Stimulated activated effector memory CD8-positive, alpha-beta T cell treated with anti-CD3 and anti-CD28 coated beads, Interleukin-12 subunit alpha, Interleukin-12 subunit beta, amount 100 ng/mL, for 72 hours (primary cell): ENCODE measurements at regions not wholly inside any gene's neighbourhood (a gene's known extent, or its start where the extent isn't known, plus 50 kb on each side); places are given as distances from the start of the nearest gene placed in this dataset.

Experiments used
- ATAC-seq: fragments of 150-1000 bp; cut with Tn5 transposase; 2 replicates; pipeline ENCODE4 v1.10.0; 2021
- DNase-seq, 2 donors: peaks; one replicate each; pipeline ENCODE4 v3.0.0; 2021 to 2022; ENCODE audit warnings: low spot score in 2 of 2
- H3K27ac Mint-ChIP-seq: one replicate; pipeline ENCODE4 v1.8.0; 2022; ENCODE audit warnings: mild to moderate bottlenecking, mixed read lengths
- H3K36me3 Mint-ChIP-seq: one replicate; pipeline ENCODE4 v1.8.0; 2022; ENCODE audit warnings: mild to moderate bottlenecking, mixed read lengths
- H3K4me1 Mint-ChIP-seq: one replicate; pipeline ENCODE4 v1.8.0; 2022; ENCODE audit warnings: mixed read lengths
- H3K4me3 Mint-ChIP-seq: one replicate; pipeline ENCODE4 v1.8.0; 2022; ENCODE audit warnings: mild to moderate bottlenecking, mixed read lengths
- H3K9me3 Mint-ChIP-seq: one replicate; pipeline ENCODE4 v1.8.0; 2022; ENCODE audit warnings: mixed read lengths

GRCh38 chr6:84517741-84518530 lies 246.5 kb downstream of the TBX18 start:
- peaks cover 3% of the 10 kb centered on the region for H3K9me3 Mint-ChIP-seq
- H3K36me3 Mint-ChIP-seq, result no peaks in the 10 kb centered on the region
- no peaks in the 10 kb centered on the region for H3K4me1 Mint-ChIP-seq
- no peak overlapping the region for H3K4me3 Mint-ChIP-seq
- DNase-seq (no peak), ATAC-seq (no peak)
- H3K27ac Mint-ChIP-seq, result no peak overlapping the region

GRCh38 chr6:84516154-84516553 lies 248.2 kb downstream of the TBX18 start:
- no peaks in the 10 kb centered on the region for H3K36me3 Mint-ChIP-seq
- DNase-seq, result no peak
- H3K9me3 Mint-ChIP-seq, result no peaks in the 10 kb centered on the region
- no peak for ATAC-seq
- no peak overlapping the region for H3K4me3 Mint-ChIP-seq
- no peak overlapping the region for H3K27ac Mint-ChIP-seq
- H3K4me1 Mint-ChIP-seq, result no peaks in the 10 kb centered on the region

GRCh38 chr6:84515067-84515466 lies 249.3 kb downstream of the TBX18 start:
- DNase-seq, result no peak
- no peak for ATAC-seq
- no peaks in the 10 kb centered on the region for H3K36me3 Mint-ChIP-seq
- no peak overlapping the region for H3K27ac Mint-ChIP-seq
- no peak overlapping the region for H3K4me3 Mint-ChIP-seq
- no peaks in the 10 kb centered on the region for H3K4me1 Mint-ChIP-seq
- no peaks in the 10 kb centered on the region for H3K9me3 Mint-ChIP-seq

GRCh38 chr6:84514089-84514971 lies 250.1 kb downstream of the TBX18 start:
- Mint-ChIP-seq H3K36me3 (no peaks in the 10 kb centered on the region), H3K9me3 (no peaks in the 10 kb centered on the region), H3K27ac (no peak overlapping the region), H3K4me1 (no peaks in the 10 kb centered on the region), H3K4me3 (no peak overlapping the region)
- no peak for ATAC-seq
- DNase-seq, result no peak

GRCh38 chr6:84512391-84512790 lies 252.0 kb downstream of the TBX18 start:
- ATAC-seq (no peak), DNase-seq (no peak)
- Mint-ChIP-seq H3K4me1 (no peaks in the 10 kb centered on the region), H3K9me3 (no peaks in the 10 kb centered on the region), H3K4me3 (no peak overlapping the region), H3K27ac (no peak overlapping the region), H3K36me3 (no peaks in the 10 kb centered on the region)

GRCh38 chr6:84511929-84512328 lies 252.5 kb downstream of the TBX18 start:
- Mint-ChIP-seq H3K4me3 (no peak overlapping the region), H3K9me3 (no peaks in the 10 kb centered on the region), H3K4me1 (no peaks in the 10 kb centered on the region), H3K27ac (no peak overlapping the region), H3K36me3 (no peaks in the 10 kb centered on the region)
- DNase-seq (no peak), ATAC-seq (no peak)

GRCh38 chr6:84508981-84509380 lies 255.4 kb downstream of the TBX18 start:
- DNase-seq, result no peak
- no peak overlapping the region for H3K4me3 Mint-ChIP-seq
- no peak for ATAC-seq
- H3K36me3 Mint-ChIP-seq, result no peaks in the 10 kb centered on the region
- no peaks in the 10 kb centered on the region for H3K4me1 Mint-ChIP-seq
- H3K9me3 Mint-ChIP-seq, result no peaks in the 10 kb centered on the region
- no peak overlapping the region for H3K27ac Mint-ChIP-seq

- no peaks in the 10 kb centered on the region for H3K4me1 Mint-ChIP-seq
- H3K9me3 Mint-ChIP-seq, result no peaks in the 10 kb centered on the region
- DNase-seq (no peak), ATAC-seq (no peak)
- no peak overlapping the region for H3K4me3 Mint-ChIP-seq
- no peak overlapping the region for H3K27ac Mint-ChIP-seq
- H3K36me3 Mint-ChIP-seq, result no peaks in the 10 kb centered on the region
These were observed 256.1 kb downstream of the TBX18 start for GRCh38 chr6:84508334-84508733.

- H3K4me1 Mint-ChIP-seq, result no peaks in the 10 kb centered on the region
- DNase-seq (no peak), ATAC-seq (no peak)
- H3K36me3 Mint-ChIP-seq, result no peaks in the 10 kb centered on the region
- no peak overlapping the region for H3K27ac Mint-ChIP-seq
- peaks cover 11% of the 10 kb centered on the region for H3K9me3 Mint-ChIP-seq
- H3K4me3 Mint-ChIP-seq, result no peak overlapping the region
These were observed 260.4 kb downstream of the TBX18 start for GRCh38 chr6:84504025-84504424.

- no peak for ATAC-seq
- H3K4me3 Mint-ChIP-seq, result no peak overlapping the region
- H3K36me3 Mint-ChIP-seq, result no peaks in the 10 kb centered on the region
- H3K27ac Mint-ChIP-seq, result no peak overlapping the region
- no peaks in the 10 kb centered on the region for H3K4me1 Mint-ChIP-seq
- no peak for DNase-seq
- H3K9me3 Mint-ChIP-seq, result peaks cover 11% of the 10 kb centered on the region
These were observed 263.1 kb downstream of the TBX18 start for GRCh38 chr6:84501315-84501714.

- ATAC-seq, result no peak
- H3K27ac Mint-ChIP-seq, result no peak overlapping the region
- no peaks in the 10 kb centered on the region for H3K4me1 Mint-ChIP-seq
- H3K36me3 Mint-ChIP-seq, result no peaks in the 10 kb centered on the region
- no peak for DNase-seq
- H3K9me3 Mint-ChIP-seq, result peaks cover 11% of the 10 kb centered on the region
- no peak overlapping the region for H3K4me3 Mint-ChIP-seq
These were observed 263.7 kb downstream of the TBX18 start for GRCh38 chr6:84500726-84501125.

- no peaks in the 10 kb centered on the region for H3K4me1 Mint-ChIP-seq
- H3K9me3 Mint-ChIP-seq, result peaks cover 11% of the 10 kb centered on the region
- ATAC-seq, result peak; percentile 31
- no peak for DNase-seq
- H3K36me3 Mint-ChIP-seq, result no peaks in the 10 kb centered on the region
- H3K27ac Mint-ChIP-seq, result no peak overlapping the region
- H3K4me3 Mint-ChIP-seq, result no peak overlapping the region
These were observed 265.5 kb downstream of the TBX18 start for GRCh38 chr6:84498905-84499304.

- Mint-ChIP-seq H3K9me3 (no peaks in the 10 kb centered on the region), H3K27ac (no peak overlapping the region), H3K36me3 (no peaks in the 10 kb centered on the region), H3K4me1 (no peaks in the 10 kb centered on the region), H3K4me3 (no peak overlapping the region)
- DNase-seq (no peak), ATAC-seq (no peak)
These were observed 265.1 kb upstream of the CEP162 start for GRCh38 chr6:84492241-84493165.

GRCh38 chr6:84489598-84489997 lies 262.2 kb upstream of the CEP162 start:
- Mint-ChIP-seq H3K4me3 (no peak overlapping the region), H3K9me3 (no peaks in the 10 kb centered on the region), H3K27ac (no peak overlapping the region), H3K36me3 (no peaks in the 10 kb centered on the region), H3K4me1 (no peaks in the 10 kb centered on the region)
- ATAC-seq (no peak), DNase-seq (no peak)

GRCh38 chr6:84486526-84486925 lies 259.1 kb upstream of the CEP162 start:
- H3K4me1 Mint-ChIP-seq, result no peaks in the 10 kb centered on the region
- no peak overlapping the region for H3K4me3 Mint-ChIP-seq
- no peak overlapping the region for H3K27ac Mint-ChIP-seq
- no peak for ATAC-seq
- H3K36me3 Mint-ChIP-seq, result no peaks in the 10 kb centered on the region
- no peak for DNase-seq
- peaks cover 5% of the 10 kb centered on the region for H3K9me3 Mint-ChIP-seq
